ENCODE measurements at regions not wholly inside any gene's neighbourhood (a gene's known extent, or its start where the extent isn't known, plus 50 kb on each side); places are given as distances from the start of the nearest gene placed in this dataset.
"Not testable (repeated sequence)": the region's sequence is repeated elsewhere in the genome, so short reads cannot be mapped to it uniquely, and the experiment has no call there.

DNA sequence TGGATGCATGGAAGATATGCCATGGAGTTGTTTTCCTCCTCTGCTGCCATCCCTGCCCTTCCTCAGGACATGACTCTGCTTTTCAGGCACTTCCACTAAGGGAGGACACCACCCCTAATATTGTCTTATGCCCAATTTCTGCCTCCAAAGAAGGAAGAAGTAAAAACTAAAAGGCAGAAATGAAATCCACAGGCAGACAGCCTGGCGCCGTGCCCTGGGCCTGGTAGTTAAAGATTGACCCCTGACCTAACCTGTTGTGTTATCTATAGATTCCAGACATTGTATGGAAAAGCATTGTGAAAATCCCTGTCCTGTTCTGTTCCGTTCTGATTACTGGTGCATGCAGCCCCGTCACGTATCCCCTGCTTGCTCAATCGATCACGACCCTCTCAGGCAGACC, 80.1 kb upstream of the PLAC8 start:
- TF ChIP-seq, protein P1, sequence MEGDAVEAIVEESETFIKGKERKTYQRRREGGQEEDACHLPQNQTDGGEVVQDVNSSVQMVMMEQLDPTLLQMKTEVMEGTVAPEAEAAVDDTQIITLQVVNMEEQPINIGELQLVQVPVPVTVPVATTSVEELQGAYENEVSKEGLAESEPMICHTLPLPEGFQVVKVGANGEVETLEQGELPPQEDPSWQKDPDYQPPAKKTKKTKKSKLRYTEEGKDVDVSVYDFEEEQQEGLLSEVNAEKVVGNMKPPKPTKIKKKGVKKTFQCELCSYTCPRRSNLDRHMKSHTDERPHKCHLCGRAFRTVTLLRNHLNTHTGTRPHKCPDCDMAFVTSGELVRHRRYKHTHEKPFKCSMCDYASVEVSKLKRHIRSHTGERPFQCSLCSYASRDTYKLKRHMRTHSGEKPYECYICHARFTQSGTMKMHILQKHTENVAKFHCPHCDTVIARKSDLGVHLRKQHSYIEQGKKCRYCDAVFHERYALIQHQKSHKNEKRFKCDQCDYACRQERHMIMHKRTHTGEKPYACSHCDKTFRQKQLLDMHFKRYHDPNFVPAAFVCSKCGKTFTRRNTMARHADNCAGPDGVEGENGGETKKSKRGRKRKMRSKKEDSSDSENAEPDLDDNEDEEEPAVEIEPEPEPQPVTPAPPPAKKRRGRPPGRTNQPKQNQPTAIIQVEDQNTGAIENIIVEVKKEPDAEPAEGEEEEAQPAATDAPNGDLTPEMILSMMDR (IDR thresholded peaks at IDR 0.05; ENCODE audit: low read depth, low read length, missing input control), result not testable (repeated sequence)
- TF ChIP-seq, protein P2, sequence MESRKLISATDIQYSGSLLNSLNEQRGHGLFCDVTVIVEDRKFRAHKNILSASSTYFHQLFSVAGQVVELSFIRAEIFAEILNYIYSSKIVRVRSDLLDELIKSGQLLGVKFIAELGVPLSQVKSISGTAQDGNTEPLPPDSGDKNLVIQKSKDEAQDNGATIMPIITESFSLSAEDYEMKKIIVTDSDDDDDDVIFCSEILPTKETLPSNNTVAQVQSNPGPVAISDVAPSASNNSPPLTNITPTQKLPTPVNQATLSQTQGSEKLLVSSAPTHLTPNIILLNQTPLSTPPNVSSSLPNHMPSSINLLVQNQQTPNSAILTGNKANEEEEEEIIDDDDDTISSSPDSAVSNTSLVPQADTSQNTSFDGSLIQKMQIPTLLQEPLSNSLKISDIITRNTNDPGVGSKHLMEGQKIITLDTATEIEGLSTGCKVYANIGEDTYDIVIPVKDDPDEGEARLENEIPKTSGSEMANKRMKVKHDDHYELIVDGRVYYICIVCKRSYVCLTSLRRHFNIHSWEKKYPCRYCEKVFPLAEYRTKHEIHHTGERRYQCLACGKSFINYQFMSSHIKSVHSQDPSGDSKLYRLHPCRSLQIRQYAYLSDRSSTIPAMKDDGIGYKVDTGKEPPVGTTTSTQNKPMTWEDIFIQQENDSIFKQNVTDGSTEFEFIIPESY (IDR thresholded peaks at IDR 0.05), result not testable (repeated sequence)
- TF ChIP-seq, protein P3, sequence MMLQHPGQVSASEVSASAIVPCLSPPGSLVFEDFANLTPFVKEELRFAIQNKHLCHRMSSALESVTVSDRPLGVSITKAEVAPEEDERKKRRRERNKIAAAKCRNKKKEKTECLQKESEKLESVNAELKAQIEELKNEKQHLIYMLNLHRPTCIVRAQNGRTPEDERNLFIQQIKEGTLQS (IDR thresholded peaks at IDR 0.05), result not testable (repeated sequence)
- TF ChIP-seq GABPA (IDR thresholded peaks at IDR 0.05 in 1 of 2, conservative IDR thresholded peaks at IDR 0.05 in 1 of 2); TAF1 (conservative IDR thresholded peaks at IDR 0.05); RXRA (IDR thresholded peaks at IDR 0.05): not testable (repeated sequence)
- TF ChIP-seq, protein P4, sequence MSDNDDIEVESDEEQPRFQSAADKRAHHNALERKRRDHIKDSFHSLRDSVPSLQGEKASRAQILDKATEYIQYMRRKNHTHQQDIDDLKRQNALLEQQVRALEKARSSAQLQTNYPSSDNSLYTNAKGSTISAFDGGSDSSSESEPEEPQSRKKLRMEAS (IDR thresholded peaks at IDR 0.05), result not testable (repeated sequence)

Data from liver (tissue), 3 donors.